ENCODE measurements at regions not wholly inside any gene's neighbourhood (a gene's known extent, or its start where the extent isn't known, plus 50 kb on each side); places are given as distances from the start of the nearest gene placed in this dataset.

DNA sequence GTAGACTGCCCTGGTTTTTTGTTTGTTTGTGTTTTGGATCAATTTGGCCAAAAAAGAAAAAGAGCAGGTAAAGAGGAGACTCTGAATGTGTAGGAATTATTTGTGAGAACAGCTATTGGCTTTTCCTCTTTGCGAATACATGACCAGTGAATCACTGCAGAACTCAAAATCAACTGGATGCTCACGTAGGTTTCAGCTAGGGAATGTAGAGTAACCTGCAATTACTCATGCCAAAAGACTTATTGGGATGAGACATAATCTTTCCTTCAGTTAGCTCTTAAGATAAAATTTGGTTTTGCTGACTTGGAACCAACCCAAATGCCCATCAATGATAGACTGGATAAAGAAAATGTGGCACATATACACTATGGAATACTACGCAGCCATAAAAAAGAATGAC is 348.0 kb downstream of the NPR3 start:
- H3K27me3 Mint-ChIP-seq (ENCODE audit: low read depth) = no peaks in the 10 kb centered on the region
- no peak overlapping the region for H3K27ac Mint-ChIP-seq (ENCODE audit: unreplicated experiment)
- peaks cover 28% of the 10 kb centered on the region for H3K9me3 Mint-ChIP-seq (ENCODE audit: low read depth)
- H3K36me3 Mint-ChIP-seq (ENCODE audit: low read depth) = peaks cover 8% of the 10 kb centered on the region
- no peaks in the 10 kb centered on the region for H3K4me1 Mint-ChIP-seq (ENCODE audit: low read depth)
- DNase-seq (ENCODE audit: low spot score) = no peak
- no peak overlapping the region for H3K4me3 Mint-ChIP-seq (ENCODE audit: unreplicated experiment)
- TF ChIP-seq, protein P1, sequence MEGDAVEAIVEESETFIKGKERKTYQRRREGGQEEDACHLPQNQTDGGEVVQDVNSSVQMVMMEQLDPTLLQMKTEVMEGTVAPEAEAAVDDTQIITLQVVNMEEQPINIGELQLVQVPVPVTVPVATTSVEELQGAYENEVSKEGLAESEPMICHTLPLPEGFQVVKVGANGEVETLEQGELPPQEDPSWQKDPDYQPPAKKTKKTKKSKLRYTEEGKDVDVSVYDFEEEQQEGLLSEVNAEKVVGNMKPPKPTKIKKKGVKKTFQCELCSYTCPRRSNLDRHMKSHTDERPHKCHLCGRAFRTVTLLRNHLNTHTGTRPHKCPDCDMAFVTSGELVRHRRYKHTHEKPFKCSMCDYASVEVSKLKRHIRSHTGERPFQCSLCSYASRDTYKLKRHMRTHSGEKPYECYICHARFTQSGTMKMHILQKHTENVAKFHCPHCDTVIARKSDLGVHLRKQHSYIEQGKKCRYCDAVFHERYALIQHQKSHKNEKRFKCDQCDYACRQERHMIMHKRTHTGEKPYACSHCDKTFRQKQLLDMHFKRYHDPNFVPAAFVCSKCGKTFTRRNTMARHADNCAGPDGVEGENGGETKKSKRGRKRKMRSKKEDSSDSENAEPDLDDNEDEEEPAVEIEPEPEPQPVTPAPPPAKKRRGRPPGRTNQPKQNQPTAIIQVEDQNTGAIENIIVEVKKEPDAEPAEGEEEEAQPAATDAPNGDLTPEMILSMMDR (IDR thresholded peaks at IDR 0.05) = no peak

- no peaks in the 10 kb centered on the region for H3K36me3 Mint-ChIP-seq (ENCODE audit: low read depth)
- TF ChIP-seq, protein P1 (IDR thresholded peaks at IDR 0.05) = no peak
Measured at GRCh38 chr5:33065131-33065530, 354.0 kb downstream of the NPR3 start.

GRCh38 chr5:33067291-33067690 is 356.2 kb downstream of the NPR3 start:
- no peaks in the 10 kb centered on the region for H3K36me3 Mint-ChIP-seq (ENCODE audit: low read depth)
- no peak overlapping the region for H3K27ac Mint-ChIP-seq (ENCODE audit: unreplicated experiment)
- peaks cover 14% of the 10 kb centered on the region for H3K4me1 Mint-ChIP-seq (ENCODE audit: low read depth)

More at GRCh38 chr5:33065131-33065530, 354.0 kb downstream of the NPR3 start:
- Mint-ChIP-seq H3K27ac (ENCODE audit: unreplicated experiment) (no peak overlapping the region), H3K27me3 (ENCODE audit: low read depth) (no peaks in the 10 kb centered on the region), H3K4me3 (ENCODE audit: unreplicated experiment) (no peak overlapping the region), H3K4me1 (ENCODE audit: low read depth) (peaks cover 14% of the 10 kb centered on the region), H3K9me3 (ENCODE audit: low read depth) (no peaks in the 10 kb centered on the region)
- no peak for DNase-seq (ENCODE audit: low spot score)

GRCh38 chr5:33068786-33069185 is 357.7 kb downstream of the NPR3 start:
- no peak overlapping the region for H3K27ac Mint-ChIP-seq (ENCODE audit: unreplicated experiment)
- no peaks in the 10 kb centered on the region for H3K36me3 Mint-ChIP-seq (ENCODE audit: low read depth)
- TF ChIP-seq, protein P1 (IDR thresholded peaks at IDR 0.05) = no peak
- no peaks in the 10 kb centered on the region for H3K9me3 Mint-ChIP-seq (ENCODE audit: low read depth)
- DNase-seq (ENCODE audit: low spot score) = no peak
- peaks cover 24% of the 10 kb centered on the region for H3K4me1 Mint-ChIP-seq (ENCODE audit: low read depth)
- no peak overlapping the region for H3K4me3 Mint-ChIP-seq (ENCODE audit: unreplicated experiment)
- no peaks in the 10 kb centered on the region for H3K27me3 Mint-ChIP-seq (ENCODE audit: low read depth)

More at GRCh38 chr5:33067291-33067690, 356.2 kb downstream of the NPR3 start:
- H3K4me3 Mint-ChIP-seq (ENCODE audit: unreplicated experiment) = no peak overlapping the region
- TF ChIP-seq, protein P1 (IDR thresholded peaks at IDR 0.05) = no peak
- H3K9me3 Mint-ChIP-seq (ENCODE audit: low read depth) = no peaks in the 10 kb centered on the region
- no peak for DNase-seq (ENCODE audit: low spot score)
- H3K27me3 Mint-ChIP-seq (ENCODE audit: low read depth) = no peaks in the 10 kb centered on the region

- TF ChIP-seq, protein P1 (IDR thresholded peaks at IDR 0.05) = no peak
- no peaks in the 10 kb centered on the region for H3K36me3 Mint-ChIP-seq (ENCODE audit: low read depth)
- peaks cover 4% of the 10 kb centered on the region for H3K9me3 Mint-ChIP-seq (ENCODE audit: low read depth)
- peaks cover 33% of the 10 kb centered on the region for H3K4me1 Mint-ChIP-seq (ENCODE audit: low read depth)
- no peaks in the 10 kb centered on the region for H3K27me3 Mint-ChIP-seq (ENCODE audit: low read depth)
- DNase-seq (ENCODE audit: low spot score) = no peak
- no peak overlapping the region for H3K27ac Mint-ChIP-seq (ENCODE audit: unreplicated experiment)
- no peak overlapping the region for H3K4me3 Mint-ChIP-seq (ENCODE audit: unreplicated experiment)
Measured at GRCh38 chr5:33072296-33072695, 361.2 kb downstream of the NPR3 start.
